GM12865 (cell line): ENCODE measurements at regions not wholly inside any gene's neighbourhood (a gene's known extent, or its start where the extent isn't known, plus 50 kb on each side); places are given as distances from the start of the nearest gene placed in this dataset.

ENCODE experiments used
- DNase-seq: peaks from one replicate; pipeline ENCODE4 v3.0.0; 2010; ENCODE audit warnings: low read depth
- H3K4me3 ChIP-seq: 2 replicates; pipeline ENCODE4 v1.5.1; 2011; ENCODE audit warnings: mild to moderate bottlenecking, low read depth, low read length, control low read depth
- CTCF ChIP-seq: IDR thresholded peaks from 2 replicates; pipeline ENCODE4 v1.5.1; 2011; ENCODE audit warnings: low read length, control low read depth, low read depth, inconsistent platforms; ENCODE audit not compliant: insufficient read depth; ENCODE audit errors: missing control alignments

- no peak overlapping the region for H3K4me3 ChIP-seq
- no peak for TF ChIP-seq CTCF
- DNase-seq, result no peak
Observed at GRCh38 chr11:116192509-116193210, 580.1 kb downstream of the BUD13 start.

- DNase-seq, result no peak
- no peak for TF ChIP-seq CTCF
Observed at GRCh38 chr11:116190861-116191260, 581.9 kb downstream of the BUD13 start.

GRCh38 chr11:116189408-116190170 lies 583.2 kb downstream of the BUD13 start:
- TF ChIP-seq CTCF, result no peak
- DNase-seq, result no peak
- H3K4me3 ChIP-seq, result no peak overlapping the region

More at GRCh38 chr11:116190861-116191260, 581.9 kb downstream of the BUD13 start:
- no peak overlapping the region for H3K4me3 ChIP-seq

- DNase-seq, result no peak
- H3K4me3 ChIP-seq, result no peak overlapping the region
- no peak for TF ChIP-seq CTCF
Observed at GRCh38 chr11:116188350-116188749, 584.4 kb downstream of the BUD13 start.

- no peak for TF ChIP-seq CTCF
- no peak for DNase-seq
- no peak overlapping the region for H3K4me3 ChIP-seq
Observed at GRCh38 chr11:116187026-116187425, 585.8 kb downstream of the BUD13 start.

- no peak for TF ChIP-seq CTCF
- no peak overlapping the region for H3K4me3 ChIP-seq
- DNase-seq, result no peak
Observed at GRCh38 chr11:116185551-116185950, 587.2 kb downstream of the BUD13 start.
